Activated T-cell treated with anti-CD3 and anti-CD28 coated beads, Interleukin-2, amount 50 U/mL, for 72 hours (primary cell): ENCODE measurements at regions not wholly inside any gene's neighbourhood (a gene's known extent, or its start where the extent isn't known, plus 50 kb on each side); places are given as distances from the start of the nearest gene placed in this dataset.

Experiments
- ATAC-seq, 2 donors: fragments of 150-1000 bp; cut with Tn5 transposase; replicated peaks in 1 of 2; 2 replicates each; pipeline ENCODE4 v1.10.0; 2021; ENCODE audit warnings: moderate library complexity in 2 of 2, mild to moderate bottlenecking in 1 of 2
- DNase-seq, 2 donors: peaks; one replicate each; pipeline ENCODE4 v3.0.0; 2021 to 2022; ENCODE audit warnings: mixed read lengths in 1 of 2
- H3K27ac Mint-ChIP-seq: one replicate; pipeline ENCODE4 v1.8.0; 2022; ENCODE audit warnings: mild to moderate bottlenecking, moderate library complexity, mixed read lengths
- H3K27me3 Mint-ChIP-seq: one replicate; pipeline ENCODE4 v1.8.0; 2022; ENCODE audit warnings: low read depth, mixed read lengths
- H3K36me3 Mint-ChIP-seq, 2 donors: one replicate each; pipeline ENCODE4 v1.8.0; 2022; ENCODE audit warnings: mixed read lengths in 2 of 2, mild to moderate bottlenecking in 1 of 2; ENCODE audit not compliant: insufficient read depth in 2 of 2
- H3K4me1 Mint-ChIP-seq: one replicate; pipeline ENCODE4 v1.8.0; 2022; ENCODE audit warnings: low read depth, mixed read lengths
- H3K4me3 Mint-ChIP-seq, 2 donors: one replicate each; pipeline ENCODE4 v1.8.0; 2022; ENCODE audit warnings: mild to moderate bottlenecking in 2 of 2, mixed read lengths in 2 of 2, moderate library complexity in 2 of 2
- H3K9me3 Mint-ChIP-seq, 2 donors: one replicate each; pipeline ENCODE4 v1.8.0; 2022; ENCODE audit warnings: mixed read lengths in 2 of 2

GRCh38 chr15:66877477-66878271 is 175.6 kb downstream of the SMAD6 start:
- Mint-ChIP-seq H3K4me1 (no peaks in the 10 kb centered on the region), H3K4me3 (no peak overlapping the region), H3K9me3 (no peaks in the 10 kb centered on the region), H3K27me3 (peaks cover 10% of the 10 kb centered on the region), H3K27ac (no peak overlapping the region), H3K36me3 (no peaks in the 10 kb centered on the region)
- ATAC-seq (no peak), DNase-seq (no peak)

GRCh38 chr15:66878761-66879160 is 176.7 kb downstream of the SMAD6 start:
- ATAC-seq (no peak), DNase-seq (no peak)
- Mint-ChIP-seq H3K36me3 (no peaks in the 10 kb centered on the region), H3K4me1 (no peaks in the 10 kb centered on the region), H3K9me3 (no peaks in the 10 kb centered on the region), H3K27me3 (peaks cover 9% of the 10 kb centered on the region), H3K27ac (no peak overlapping the region), H3K4me3 (no peak overlapping the region)

GRCh38 chr15:66879531-66880368 is 177.7 kb downstream of the SMAD6 start:
- no peaks in the 10 kb centered on the region for H3K36me3 Mint-ChIP-seq
- H3K4me3 Mint-ChIP-seq, result no peak overlapping the region
- ATAC-seq, result no peak

GRCh38 chr15:66880380-66881155 is 178.5 kb downstream of the SMAD6 start:
- Mint-ChIP-seq H3K27ac (no peak overlapping the region), H3K36me3 (no peaks in the 10 kb centered on the region), H3K4me3 (no peak overlapping the region), H3K9me3 (no peaks in the 10 kb centered on the region), H3K4me1 (no peaks in the 10 kb centered on the region), H3K27me3 (no peaks in the 10 kb centered on the region)
- no peak for ATAC-seq
- no peak for DNase-seq

More at GRCh38 chr15:66879531-66880368, 177.7 kb downstream of the SMAD6 start:
- H3K27ac Mint-ChIP-seq, result no peak overlapping the region
- no peaks in the 10 kb centered on the region for H3K4me1 Mint-ChIP-seq
- H3K27me3 Mint-ChIP-seq, result peaks cover 4% of the 10 kb centered on the region
- DNase-seq, result no peak
- no peaks in the 10 kb centered on the region for H3K9me3 Mint-ChIP-seq

- H3K4me1 Mint-ChIP-seq, result no peaks in the 10 kb centered on the region
- H3K9me3 Mint-ChIP-seq, result no peaks in the 10 kb centered on the region
- DNase-seq (no peak), ATAC-seq (no peak)
- H3K27ac Mint-ChIP-seq, result no peak overlapping the region
- no peaks in the 10 kb centered on the region for H3K36me3 Mint-ChIP-seq
- no peak overlapping the region for H3K4me3 Mint-ChIP-seq
- no peaks in the 10 kb centered on the region for H3K27me3 Mint-ChIP-seq
Measured at GRCh38 chr15:66881173-66881905, 179.3 kb downstream of the SMAD6 start.

GRCh38 chr15:66882251-66883020 is 180.4 kb downstream of the SMAD6 start:
- Mint-ChIP-seq H3K4me1 (no peaks in the 10 kb centered on the region), H3K36me3 (no peaks in the 10 kb centered on the region), H3K4me3 (no peak overlapping the region), H3K9me3 (no peaks in the 10 kb centered on the region), H3K27me3 (no peaks in the 10 kb centered on the region), H3K27ac (no peak overlapping the region)
- ATAC-seq, result no peak
- no peak for DNase-seq

GRCh38 chr15:66883284-66883911 is 181.4 kb downstream of the SMAD6 start:
- Mint-ChIP-seq H3K4me1 (no peaks in the 10 kb centered on the region), H3K27me3 (no peaks in the 10 kb centered on the region), H3K9me3 (peaks cover 0 to 2% of the 10 kb centered on the region in 2 donors), H3K27ac (no peak overlapping the region), H3K4me3 (no peak overlapping the region), H3K36me3 (no peaks in the 10 kb centered on the region)
- DNase-seq (no peak), ATAC-seq (no peak)

GRCh38 chr15:66884115-66884622 is 181.2 kb upstream of the SMAD3 start:
- Mint-ChIP-seq H3K27ac (no peak overlapping the region), H3K4me3 (no peak overlapping the region), H3K9me3 (peaks cover 0 to 2% of the 10 kb centered on the region in 2 donors), H3K27me3 (no peaks in the 10 kb centered on the region), H3K4me1 (no peaks in the 10 kb centered on the region), H3K36me3 (no peaks in the 10 kb centered on the region)
- DNase-seq (no peak), ATAC-seq (no peak)

DNA sequence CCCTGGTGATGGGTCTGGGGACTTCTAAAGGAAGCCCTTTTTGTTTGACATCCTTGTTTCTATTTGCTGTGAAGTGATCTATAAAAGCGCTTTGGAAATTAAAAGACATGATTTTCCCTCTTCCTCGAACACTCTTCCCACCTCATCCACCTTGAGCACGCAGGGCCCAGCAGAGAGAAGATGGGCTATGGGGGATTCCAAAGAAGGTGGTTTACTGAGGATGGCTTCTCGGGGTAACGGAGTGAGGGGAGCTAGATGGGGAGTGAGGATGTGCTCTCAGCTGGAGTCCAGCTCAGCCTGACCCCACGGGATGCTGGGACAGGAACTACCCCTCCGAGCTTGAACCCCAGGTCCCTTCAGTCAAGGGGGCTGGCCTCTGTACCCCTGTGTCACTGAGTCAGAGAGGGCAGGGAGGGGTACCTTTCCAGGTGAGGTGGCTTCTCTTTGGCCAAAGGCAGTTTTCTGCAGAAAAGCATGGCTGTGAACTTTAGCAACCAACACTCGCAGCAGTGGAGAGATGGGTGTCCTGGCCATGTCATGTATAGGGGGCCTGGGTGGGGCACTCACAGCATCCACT is 180.7 kb upstream of the SMAD3 start:
- ATAC-seq (no peak), DNase-seq (no peak)
- H3K27ac Mint-ChIP-seq, result no peak overlapping the region
- H3K9me3 Mint-ChIP-seq, result peaks cover 0 to 2% of the 10 kb centered on the region in 2 donors
- no peaks in the 10 kb centered on the region for H3K27me3 Mint-ChIP-seq
- H3K36me3 Mint-ChIP-seq, result no peaks in the 10 kb centered on the region
- no peak overlapping the region for H3K4me3 Mint-ChIP-seq
- no peaks in the 10 kb centered on the region for H3K4me1 Mint-ChIP-seq

DNA sequence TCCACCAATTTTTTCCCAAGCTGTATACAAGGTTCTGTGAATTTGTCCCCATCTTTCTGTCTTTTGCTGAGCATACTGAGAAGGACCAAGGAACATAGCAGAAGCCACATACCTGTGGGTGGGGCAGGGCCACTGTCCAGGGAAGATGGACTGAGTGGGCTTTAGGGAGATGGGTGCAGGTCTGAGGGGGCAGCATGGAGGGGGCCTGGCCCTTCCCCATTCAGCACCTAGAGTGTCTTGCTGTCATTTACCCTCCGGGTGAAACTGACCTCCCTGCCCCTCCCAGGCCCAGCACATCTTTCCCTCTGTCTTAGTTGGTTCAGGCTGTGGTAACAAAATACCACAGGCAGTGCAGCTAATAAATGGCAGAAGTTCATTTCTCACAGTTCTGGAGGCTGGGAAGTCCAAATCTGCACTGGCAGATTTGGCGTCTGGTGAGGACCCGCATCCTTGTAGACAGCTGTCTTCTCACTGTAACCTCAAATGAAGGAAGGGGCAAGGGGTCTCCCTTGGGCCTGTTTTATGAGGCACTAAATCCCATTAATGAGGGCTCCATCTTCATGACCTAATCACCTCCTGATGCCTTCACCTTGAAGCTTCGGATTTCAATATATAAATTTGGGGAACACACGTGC is 180.0 kb upstream of the SMAD3 start:
- Mint-ChIP-seq H3K27ac (no peak overlapping the region), H3K4me3 (no peak overlapping the region), H3K27me3 (no peaks in the 10 kb centered on the region), H3K9me3 (peaks cover 0 to 2% of the 10 kb centered on the region in 2 donors), H3K4me1 (no peaks in the 10 kb centered on the region), H3K36me3 (no peaks in the 10 kb centered on the region)
- DNase-seq (no peak), ATAC-seq (no peak)

GRCh38 chr15:66886241-66886675 is 179.1 kb upstream of the SMAD3 start:
- no peaks in the 10 kb centered on the region for H3K4me1 Mint-ChIP-seq
- no peaks in the 10 kb centered on the region for H3K27me3 Mint-ChIP-seq
- ATAC-seq, result no peak
- H3K9me3 Mint-ChIP-seq, result peaks cover 1 to 2% of the 10 kb centered on the region in 2 donors
- H3K27ac Mint-ChIP-seq, result no peak overlapping the region
- DNase-seq, result no peak
- H3K4me3 Mint-ChIP-seq, result no peak overlapping the region
- no peaks in the 10 kb centered on the region for H3K36me3 Mint-ChIP-seq
